ENCODE measurements at regions not wholly inside any gene's neighbourhood (a gene's known extent, or its start where the extent isn't known, plus 50 kb on each side); places are given as distances from the start of the nearest gene placed in this dataset.

DNA sequence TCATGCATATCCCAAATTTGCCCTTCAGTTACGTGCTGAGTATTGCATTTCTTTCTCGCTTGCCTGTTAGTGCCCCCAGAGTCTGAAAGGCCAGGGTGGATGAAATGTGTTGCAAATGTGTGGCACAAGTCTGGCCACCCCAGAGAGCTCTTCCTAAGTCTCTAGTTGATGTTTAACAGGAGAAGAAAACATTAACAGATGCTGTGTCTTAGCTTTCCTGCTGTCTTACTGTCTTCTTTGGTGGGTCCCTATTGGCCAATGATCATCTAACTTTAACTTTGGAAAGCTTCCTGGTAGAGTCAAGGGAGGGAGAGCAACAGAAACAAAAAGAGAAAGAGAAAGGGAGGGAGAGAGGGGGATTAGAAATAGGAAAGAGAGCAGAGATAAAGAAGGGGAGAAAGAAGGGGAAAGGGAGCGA, 76.7 kb upstream of the P3H2 start:
- DNase-seq (ENCODE audit: low spot score), result no peak
- H3K4me1 Mint-ChIP-seq (ENCODE audit: low read depth), result peaks cover 17% of the 10 kb centered on the region
- no peaks in the 10 kb centered on the region for H3K9me3 Mint-ChIP-seq (ENCODE audit: low read depth)
- no peak overlapping the region for H3K4me3 Mint-ChIP-seq (ENCODE audit: unreplicated experiment)
- TF ChIP-seq, protein P1, sequence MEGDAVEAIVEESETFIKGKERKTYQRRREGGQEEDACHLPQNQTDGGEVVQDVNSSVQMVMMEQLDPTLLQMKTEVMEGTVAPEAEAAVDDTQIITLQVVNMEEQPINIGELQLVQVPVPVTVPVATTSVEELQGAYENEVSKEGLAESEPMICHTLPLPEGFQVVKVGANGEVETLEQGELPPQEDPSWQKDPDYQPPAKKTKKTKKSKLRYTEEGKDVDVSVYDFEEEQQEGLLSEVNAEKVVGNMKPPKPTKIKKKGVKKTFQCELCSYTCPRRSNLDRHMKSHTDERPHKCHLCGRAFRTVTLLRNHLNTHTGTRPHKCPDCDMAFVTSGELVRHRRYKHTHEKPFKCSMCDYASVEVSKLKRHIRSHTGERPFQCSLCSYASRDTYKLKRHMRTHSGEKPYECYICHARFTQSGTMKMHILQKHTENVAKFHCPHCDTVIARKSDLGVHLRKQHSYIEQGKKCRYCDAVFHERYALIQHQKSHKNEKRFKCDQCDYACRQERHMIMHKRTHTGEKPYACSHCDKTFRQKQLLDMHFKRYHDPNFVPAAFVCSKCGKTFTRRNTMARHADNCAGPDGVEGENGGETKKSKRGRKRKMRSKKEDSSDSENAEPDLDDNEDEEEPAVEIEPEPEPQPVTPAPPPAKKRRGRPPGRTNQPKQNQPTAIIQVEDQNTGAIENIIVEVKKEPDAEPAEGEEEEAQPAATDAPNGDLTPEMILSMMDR (IDR thresholded peaks at IDR 0.05), result no peak
- H3K27me3 Mint-ChIP-seq (ENCODE audit: low read depth), result no peaks in the 10 kb centered on the region
- no peak overlapping the region for H3K27ac Mint-ChIP-seq (ENCODE audit: unreplicated experiment)
- H3K36me3 Mint-ChIP-seq (ENCODE audit: low read depth), result no peaks in the 10 kb centered on the region

DNA sequence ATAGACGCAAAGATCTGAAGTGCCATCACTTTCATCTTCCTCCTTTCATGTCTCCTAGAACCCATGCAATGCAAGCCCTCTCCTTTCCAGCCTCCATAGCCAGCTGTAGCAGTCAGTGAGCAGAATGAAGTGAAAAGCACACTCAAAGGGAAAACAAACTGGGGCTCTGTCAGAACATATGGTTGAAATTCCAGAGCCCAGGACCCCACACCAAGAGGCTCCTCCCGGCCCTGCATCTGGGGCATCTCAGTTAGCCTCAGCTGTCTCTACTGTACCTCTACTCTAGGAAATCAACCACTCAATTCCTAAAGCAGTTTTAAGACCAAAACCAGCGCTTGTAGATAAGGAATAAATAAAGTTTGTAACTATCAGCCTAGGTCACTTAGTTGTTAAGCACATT, 73.8 kb upstream of the P3H2 start:
- TF ChIP-seq, protein P1 (IDR thresholded peaks at IDR 0.05), result no peak
- H3K4me1 Mint-ChIP-seq (ENCODE audit: low read depth), result peaks cover 13% of the 10 kb centered on the region

DNA sequence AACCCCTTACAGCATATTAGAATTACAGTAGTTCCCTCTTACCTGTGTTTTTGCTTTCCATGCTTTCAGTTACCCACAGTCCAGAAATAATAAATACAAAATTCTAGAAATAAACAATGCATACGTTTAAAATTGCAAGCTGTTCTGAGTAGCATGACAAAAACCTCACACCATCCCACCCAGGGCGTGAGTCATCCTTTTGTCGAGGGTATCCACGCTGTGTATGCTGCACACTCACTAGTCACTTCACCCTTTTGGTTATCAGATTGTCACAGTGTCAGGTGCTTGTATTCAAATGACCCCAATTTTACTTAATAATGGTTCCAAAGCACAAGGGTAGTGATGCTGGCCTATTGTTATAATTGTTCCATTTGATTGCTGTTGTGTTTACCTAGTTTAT, 72.5 kb upstream of the P3H2 start:
- Mint-ChIP-seq H3K4me3 (ENCODE audit: unreplicated experiment) (no peak overlapping the region), H3K36me3 (ENCODE audit: low read depth) (no peaks in the 10 kb centered on the region), H3K4me1 (ENCODE audit: low read depth) (peaks cover 16% of the 10 kb centered on the region), H3K27ac (ENCODE audit: unreplicated experiment) (no peak overlapping the region), H3K27me3 (ENCODE audit: low read depth) (no peaks in the 10 kb centered on the region), H3K9me3 (ENCODE audit: low read depth) (no peaks in the 10 kb centered on the region)
- DNase-seq (ENCODE audit: low spot score), result no peak
- TF ChIP-seq, protein P1 (IDR thresholded peaks at IDR 0.05), result no peak

More for the DNA sequence above, 73.8 kb upstream of the P3H2 start:
- Mint-ChIP-seq H3K36me3 (ENCODE audit: low read depth) (no peaks in the 10 kb centered on the region), H3K27ac (ENCODE audit: unreplicated experiment) (no peak overlapping the region), H3K4me3 (ENCODE audit: unreplicated experiment) (no peak overlapping the region), H3K9me3 (ENCODE audit: low read depth) (no peaks in the 10 kb centered on the region), H3K27me3 (ENCODE audit: low read depth) (no peaks in the 10 kb centered on the region)
- DNase-seq (ENCODE audit: low spot score), result no peak

DNA sequence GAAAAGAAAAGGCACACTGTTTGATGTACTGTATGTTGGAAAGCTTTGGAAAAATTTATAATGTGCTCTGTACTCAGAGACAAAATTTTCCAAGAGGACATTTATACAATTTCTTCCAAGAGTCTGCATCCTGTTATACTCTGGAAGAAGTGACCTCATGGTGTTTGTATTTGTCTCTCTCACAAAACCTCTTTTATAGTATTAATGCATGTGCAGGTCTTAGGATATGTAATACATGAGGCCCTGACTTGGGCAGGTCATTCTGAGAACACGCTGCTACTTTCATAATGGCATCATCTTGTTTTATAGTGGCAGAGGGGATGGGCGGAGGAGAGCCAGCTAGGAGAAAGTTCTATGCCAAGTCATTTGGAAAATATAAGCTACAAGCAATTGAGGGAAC, 72.0 kb upstream of the P3H2 start:
- Mint-ChIP-seq H3K4me1 (ENCODE audit: low read depth) (peaks cover 21% of the 10 kb centered on the region), H3K27ac (ENCODE audit: unreplicated experiment) (no peak overlapping the region), H3K36me3 (ENCODE audit: low read depth) (no peaks in the 10 kb centered on the region), H3K27me3 (ENCODE audit: low read depth) (no peaks in the 10 kb centered on the region), H3K4me3 (ENCODE audit: unreplicated experiment) (no peak overlapping the region), H3K9me3 (ENCODE audit: low read depth) (no peaks in the 10 kb centered on the region)
- no peak for DNase-seq (ENCODE audit: low spot score)
- TF ChIP-seq, protein P1 (IDR thresholded peaks at IDR 0.05), result no peak

DNA sequence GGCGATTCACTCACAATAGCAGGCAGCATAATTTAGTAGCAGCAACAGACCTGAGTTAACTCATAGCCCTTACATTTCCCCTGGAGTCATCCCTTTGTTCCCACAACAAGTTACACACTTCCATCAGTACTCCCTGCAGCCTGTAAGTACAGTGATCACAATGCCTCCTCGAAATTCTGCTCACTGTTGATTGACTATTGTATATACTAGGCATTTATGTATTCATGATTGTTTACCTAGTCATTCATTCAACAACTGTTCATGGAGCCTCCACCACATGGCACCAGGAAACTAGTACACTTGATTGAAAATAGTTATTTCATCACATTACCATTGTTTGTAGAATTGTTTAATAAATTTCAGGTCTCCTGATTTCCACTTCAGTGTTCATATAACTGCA, 71.4 kb upstream of the P3H2 start:
- DNase-seq (ENCODE audit: low spot score), result no peak
- Mint-ChIP-seq H3K27ac (ENCODE audit: unreplicated experiment) (no peak overlapping the region), H3K27me3 (ENCODE audit: low read depth) (no peaks in the 10 kb centered on the region), H3K9me3 (ENCODE audit: low read depth) (no peaks in the 10 kb centered on the region), H3K36me3 (ENCODE audit: low read depth) (no peaks in the 10 kb centered on the region), H3K4me1 (ENCODE audit: low read depth) (peaks cover 17% of the 10 kb centered on the region), H3K4me3 (ENCODE audit: unreplicated experiment) (no peak overlapping the region)
- TF ChIP-seq, protein P1 (IDR thresholded peaks at IDR 0.05), result no peak

All from chondrocyte (in vitro differentiated cells).